GM19023 (cell line): ENCODE measurements at regions not wholly inside any gene's neighbourhood (a gene's known extent, or its start where the extent isn't known, plus 50 kb on each side); places are given as distances from the start of the nearest gene placed in this dataset.

ENCODE experiments used
- ATAC-seq: cut with Tn5 transposase; IDR thresholded peaks from one replicate; pipeline ENCODE4 v1.9.1; 2021; ENCODE audit warnings: mild to moderate bottlenecking, moderate library complexity; ENCODE audit not compliant: unreplicated experiment

- no peak for ATAC-seq
Measured at GRCh38 chr19:29098091-29098490, 114.9 kb downstream of the UQCRFS1 start.

GRCh38 chr19:29096896-29097295 lies 116.1 kb downstream of the UQCRFS1 start:
- ATAC-seq = no peak

DNA sequence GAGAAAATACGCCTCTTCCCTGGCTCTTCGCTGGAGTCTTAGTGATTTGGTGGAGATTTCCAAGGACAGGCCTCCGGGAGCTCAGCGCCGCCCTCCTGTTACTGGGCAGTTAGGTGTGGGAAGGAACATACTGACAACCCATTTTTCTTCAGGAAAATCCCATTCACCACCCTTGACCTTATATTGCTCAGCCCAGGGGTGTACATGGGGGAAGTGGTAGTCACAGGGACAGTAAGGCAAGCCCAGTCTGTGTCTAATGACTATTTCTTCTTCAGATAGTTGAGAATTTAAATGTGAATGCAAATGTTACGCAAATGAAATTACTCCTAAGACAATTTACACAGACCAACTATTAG lies 119.4 kb downstream of the UQCRFS1 start:
- no peak for ATAC-seq

DNA sequence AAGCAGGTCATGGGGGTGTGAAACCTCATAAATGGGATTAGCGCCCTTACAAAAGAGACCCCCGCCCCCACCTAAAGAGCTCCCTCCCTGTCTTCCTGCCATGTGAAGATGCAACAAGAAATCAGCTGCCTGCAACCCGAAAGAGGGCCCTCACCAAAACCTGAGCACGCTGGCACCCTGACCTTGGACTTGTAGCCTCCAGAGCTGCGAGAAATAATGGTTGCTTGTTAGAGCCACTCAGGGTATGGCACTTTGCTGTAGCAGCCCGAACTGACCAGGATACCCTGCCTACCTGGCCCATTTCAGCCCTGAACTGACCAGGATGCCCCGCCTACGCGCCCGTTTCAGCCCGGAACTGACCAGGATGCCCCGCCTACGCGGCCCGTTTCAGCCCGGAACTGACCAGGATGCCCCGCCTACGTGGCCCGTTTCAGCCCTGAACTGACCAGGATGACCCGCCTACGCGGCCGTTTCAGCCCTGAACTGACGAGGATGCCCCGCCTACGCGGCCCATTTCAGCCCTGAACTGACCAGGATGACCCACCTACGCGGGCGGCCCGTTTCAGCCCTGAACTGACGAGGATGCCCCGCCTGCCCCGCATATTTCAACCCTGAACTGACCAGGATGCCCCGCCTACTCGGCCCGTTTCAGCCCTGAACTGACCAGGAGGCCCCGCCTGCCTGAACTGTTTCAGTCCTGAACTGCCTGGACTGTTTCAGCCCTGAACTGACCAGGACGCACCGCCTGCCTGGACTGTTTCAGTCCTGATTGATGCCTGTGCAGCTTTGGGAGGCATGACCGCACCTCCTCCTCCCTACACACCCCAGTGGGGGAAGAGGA lies 120.0 kb downstream of the UQCRFS1 start:
- no peak for ATAC-seq

DNA sequence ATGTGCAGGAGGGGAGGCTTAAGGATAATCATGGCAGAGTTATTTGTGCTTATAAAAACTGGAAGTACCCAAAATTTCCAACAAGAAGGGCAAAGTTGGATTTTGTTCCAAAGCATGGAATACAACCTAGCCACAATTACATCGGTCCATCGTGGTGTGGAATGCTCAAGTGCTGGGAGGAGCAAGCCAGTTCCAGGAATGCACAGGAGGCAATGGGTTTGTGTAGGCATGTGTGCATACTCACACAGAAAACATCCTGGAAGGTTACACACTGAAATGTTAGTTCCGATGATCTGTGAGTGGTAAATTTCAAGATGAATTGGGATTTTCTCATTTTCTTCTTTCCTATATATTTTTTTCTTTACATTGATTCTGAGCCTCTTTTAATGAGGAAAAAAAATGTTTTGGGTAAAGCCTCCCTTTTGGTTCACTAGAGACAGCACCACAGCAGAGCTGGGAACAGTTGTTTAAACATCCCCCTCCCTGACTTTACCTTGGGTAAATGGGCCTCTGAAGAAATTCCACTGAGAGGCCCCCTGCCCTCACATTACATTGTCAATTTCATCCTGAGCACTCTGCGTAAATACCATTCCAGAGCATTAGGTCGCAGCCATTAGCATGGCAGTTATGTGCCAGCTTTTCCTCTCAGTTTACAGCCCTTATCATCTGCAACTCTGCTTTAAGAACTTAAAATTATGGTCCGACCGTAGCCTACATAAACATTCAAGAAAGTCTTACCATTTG lies 122.0 kb downstream of the UQCRFS1 start:
- no peak for ATAC-seq

DNA sequence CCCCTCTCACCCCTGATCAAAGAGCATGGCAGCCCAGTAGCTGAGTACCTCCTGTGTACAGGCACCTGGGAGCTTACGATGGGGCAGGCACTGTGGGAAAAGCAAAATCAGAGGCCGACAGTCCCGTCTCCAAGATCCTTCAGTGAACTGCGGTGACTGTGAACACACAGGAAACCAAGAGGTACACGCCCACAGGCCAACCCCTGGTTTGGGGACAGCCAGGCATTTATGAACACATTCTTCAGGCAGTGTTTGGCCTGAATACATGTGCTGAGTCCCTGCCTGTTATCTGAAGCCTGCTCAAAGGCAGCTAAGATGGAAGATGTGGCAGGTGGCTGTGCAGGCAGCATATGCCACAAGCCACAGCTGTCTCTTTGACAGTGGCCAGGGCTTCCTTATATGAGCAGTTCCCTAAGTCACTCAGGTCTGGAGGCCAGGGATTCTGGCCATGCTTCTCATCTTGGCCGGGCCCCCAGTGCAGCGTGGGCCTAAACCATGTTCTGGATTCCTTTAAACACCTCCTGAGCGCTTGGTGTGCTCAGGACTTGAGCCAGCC lies 123.6 kb downstream of the UQCRFS1 start:
- ATAC-seq = no peak

DNA sequence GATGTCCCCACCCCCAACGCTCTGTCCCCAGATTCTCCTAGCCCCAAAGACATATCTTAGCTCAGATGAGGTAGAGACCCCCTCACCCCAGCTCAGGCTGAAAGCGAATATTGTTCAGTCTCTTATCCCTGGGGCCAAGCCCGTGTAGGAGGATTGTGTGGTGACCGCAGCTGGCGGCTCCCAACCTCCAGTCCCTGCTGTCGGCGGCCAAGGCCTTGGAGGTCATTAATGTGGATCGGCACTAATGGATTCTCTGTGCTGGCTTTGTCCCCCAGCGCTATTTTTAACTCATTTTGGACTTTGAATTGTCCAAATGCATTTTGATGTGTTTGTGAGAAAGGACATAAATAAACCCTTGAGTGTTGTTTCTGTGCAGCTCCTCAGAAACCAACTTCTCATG lies 124.2 kb downstream of the UQCRFS1 start:
- ATAC-seq = no peak

GRCh38 chr19:29086646-29087045 lies 126.3 kb downstream of the UQCRFS1 start:
- no peak for ATAC-seq

DNA sequence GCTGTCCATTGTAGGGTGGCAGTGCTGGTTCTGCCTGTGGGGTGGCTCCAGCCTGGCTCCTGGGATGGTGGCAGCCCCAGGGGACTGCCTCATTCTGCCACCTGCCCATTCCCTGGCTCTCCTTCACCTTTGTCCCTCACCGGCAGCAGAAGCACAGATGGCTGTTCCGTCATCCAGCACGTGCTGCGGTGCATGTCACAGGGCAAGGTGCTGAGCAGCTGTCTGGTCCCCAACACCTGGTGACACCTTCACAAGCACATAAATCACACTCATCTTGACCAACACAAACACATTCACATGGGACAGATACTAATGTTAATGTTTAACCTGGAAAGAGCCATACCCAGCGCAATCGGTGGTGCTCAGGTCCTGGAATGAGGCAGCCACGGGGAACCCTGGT lies 126.8 kb downstream of the UQCRFS1 start:
- ATAC-seq = no peak

DNA sequence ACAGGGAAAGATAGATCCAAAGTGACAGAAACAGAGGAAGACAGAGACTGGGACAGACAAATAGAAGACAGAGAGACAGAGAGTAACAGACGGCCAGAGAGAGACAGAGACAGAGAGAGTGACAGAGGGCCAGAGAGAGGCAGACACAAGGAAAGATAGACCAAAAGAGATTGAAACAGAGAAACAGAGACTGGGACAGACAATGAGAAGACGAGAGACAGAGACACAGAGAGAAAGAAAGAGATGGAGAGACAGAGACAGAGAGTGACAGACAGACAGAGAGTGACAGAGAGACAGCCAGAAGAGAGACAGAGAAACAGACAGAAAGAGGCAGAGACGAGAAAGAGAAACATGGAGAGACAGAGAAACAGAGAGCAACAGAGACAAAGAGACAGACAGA lies 127.3 kb downstream of the UQCRFS1 start:
- no peak for ATAC-seq

- no peak for ATAC-seq
Measured at GRCh38 chr19:29085206-29085605, 127.7 kb downstream of the UQCRFS1 start.

DNA sequence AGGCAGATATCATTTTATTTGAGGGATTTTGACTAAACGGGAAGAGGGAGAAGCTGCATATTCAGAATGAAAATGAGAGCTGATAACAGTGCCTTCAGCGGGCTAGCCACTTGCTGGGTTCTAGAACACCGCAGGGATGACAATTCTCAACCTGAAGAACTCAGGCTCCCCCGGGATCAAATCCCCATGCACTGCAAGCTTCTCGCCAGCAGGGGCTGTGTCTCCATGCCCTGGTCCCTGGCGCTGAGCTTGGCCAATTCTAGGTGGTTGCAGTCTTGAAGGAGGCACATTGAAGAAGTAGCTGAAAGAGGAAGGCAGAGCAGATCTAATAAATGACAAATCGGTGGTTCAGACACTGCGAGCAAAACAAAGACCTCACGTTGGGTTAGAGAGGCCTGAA lies 128.7 kb downstream of the UQCRFS1 start:
- ATAC-seq = no peak

GRCh38 chr19:29083863-29084262 lies 129.1 kb downstream of the UQCRFS1 start:
- no peak for ATAC-seq

DNA sequence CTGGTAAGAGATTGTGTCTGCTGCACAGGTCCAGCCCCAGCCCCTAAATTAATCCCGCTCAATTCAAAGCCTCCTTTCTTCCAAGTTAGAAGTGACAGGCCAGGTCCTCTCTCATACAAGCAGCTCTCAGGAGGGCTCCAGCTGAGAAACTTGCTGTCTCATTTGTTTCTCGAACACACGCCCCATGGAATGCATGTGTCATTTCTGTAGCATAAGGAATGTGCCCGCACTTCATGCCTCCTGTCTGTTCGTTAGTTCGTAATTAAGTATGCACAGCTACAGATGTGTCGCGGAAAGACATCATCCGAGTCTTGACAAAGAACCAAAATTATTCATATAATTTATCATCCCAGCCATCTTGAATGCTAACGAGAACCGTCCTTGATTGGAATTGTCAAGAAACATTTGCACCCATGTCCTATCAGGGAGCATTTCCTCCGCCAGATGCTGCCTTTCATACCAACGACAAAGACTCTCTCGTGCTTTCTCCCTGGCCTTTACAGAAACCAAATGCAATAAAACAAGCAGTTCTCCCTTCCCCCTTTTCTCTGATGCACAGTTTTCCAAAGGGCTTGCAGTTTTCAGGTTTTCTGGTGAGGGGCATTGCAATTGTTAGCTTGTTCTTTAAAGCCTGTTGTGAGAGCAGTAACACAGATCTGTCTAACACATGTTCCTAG lies 133.5 kb downstream of the UQCRFS1 start:
- no peak for ATAC-seq

DNA sequence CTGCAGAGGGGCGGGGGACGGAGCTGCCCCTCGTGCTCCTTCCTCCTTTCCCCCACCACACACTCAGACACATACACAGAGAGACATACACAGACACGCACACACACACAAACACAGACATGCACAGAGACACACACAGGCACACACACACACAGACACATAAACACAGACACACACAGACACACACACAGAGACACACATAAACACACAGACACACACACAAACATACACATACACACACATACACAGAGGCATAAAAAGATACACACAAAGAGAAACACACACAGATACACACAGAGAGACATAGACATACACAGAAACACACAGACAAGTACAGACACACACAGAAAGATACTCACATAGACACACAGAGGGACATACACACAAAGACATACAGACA lies 136.0 kb downstream of the UQCRFS1 start:
- ATAC-seq = no peak

DNA sequence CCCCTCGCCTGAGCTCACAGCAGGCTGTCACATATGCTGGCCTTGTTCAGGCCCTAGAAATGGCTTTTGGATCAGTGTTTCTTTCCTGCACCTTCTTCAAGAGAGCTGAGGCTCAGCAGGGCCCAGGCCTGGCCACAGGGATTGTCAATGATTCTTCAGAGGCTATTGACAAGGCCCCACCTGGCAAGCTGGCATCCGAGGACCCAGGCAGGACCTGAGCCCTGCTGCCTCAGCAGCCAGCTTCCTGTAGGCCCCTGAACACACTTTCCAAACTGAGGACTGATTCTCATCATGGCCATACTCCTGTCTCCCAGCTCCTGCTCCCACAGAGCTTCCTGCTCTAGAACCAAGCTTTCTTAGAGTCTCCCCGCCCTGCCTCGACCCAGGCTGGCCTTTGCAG lies 136.8 kb downstream of the UQCRFS1 start:
- no peak for ATAC-seq

GRCh38 chr19:29075149-29075548 lies 137.8 kb downstream of the UQCRFS1 start:
- no peak for ATAC-seq

- no peak for ATAC-seq
Measured at GRCh38 chr19:29074579-29074978, 138.4 kb downstream of the UQCRFS1 start.

- no peak for ATAC-seq
Measured at GRCh38 chr19:29067831-29068230, 145.1 kb downstream of the UQCRFS1 start.

DNA sequence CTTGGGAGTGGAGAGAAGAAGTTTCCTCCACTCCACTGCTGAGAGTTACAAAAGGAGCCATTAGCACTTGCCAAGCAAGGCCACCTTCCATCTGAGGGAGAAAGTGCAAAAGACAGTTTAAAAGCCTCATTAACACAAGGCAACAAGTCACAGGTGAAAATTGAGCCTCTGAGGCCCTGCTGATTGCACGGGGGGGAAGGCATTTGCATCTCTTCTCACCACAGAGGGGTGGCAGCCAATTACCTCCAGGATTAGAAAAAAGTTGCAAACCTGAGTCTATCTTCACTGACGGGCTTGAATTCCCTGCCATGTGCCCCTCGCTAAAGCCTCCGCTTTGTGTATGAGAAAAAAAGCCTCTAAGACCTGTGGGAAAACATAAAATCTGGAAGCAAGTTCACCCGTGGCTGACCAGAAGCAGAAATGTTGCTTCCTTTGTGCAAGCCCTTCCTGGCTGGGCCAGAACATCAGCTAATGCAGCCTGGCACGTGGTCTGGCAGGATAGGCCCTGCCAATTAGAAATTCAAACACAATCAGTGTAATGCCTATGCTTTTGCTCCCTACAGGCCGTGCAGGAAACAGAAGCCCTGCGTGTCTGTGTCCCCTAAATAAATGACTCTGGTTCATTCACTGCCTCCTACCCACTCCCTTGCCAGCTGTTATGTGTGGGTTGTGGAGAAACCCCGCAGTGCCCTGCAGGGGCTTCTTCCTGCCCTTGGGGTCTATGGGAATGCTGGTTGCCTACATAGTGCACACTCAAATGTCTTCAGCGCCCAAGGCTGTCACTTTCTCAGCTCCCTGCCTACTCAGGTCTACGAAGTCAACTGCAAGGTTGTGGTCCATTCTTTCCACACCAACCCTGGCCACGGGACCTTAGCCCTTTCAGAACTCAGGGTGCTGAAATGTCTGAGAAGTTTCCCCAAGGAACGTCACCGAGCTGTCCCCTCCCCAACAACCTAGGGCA lies 150.2 kb downstream of the UQCRFS1 start:
- ATAC-seq = no peak
